ENCODE measurements at regions not wholly inside any gene's neighbourhood (a gene's known extent, or its start where the extent isn't known, plus 50 kb on each side); places are given as distances from the start of the nearest gene placed in this dataset.

- DNase-seq (ENCODE audit: low read depth in 2 of 3, low spot score in 2 of 3) = no peak
Measured at GRCh38 chr16:73771196-73772064, 525.2 kb upstream of the PSMD7 start.

- no peak for DNase-seq (ENCODE audit: low read depth in 2 of 3, low spot score in 2 of 3)
Measured at GRCh38 chr16:73768786-73769203, 527.8 kb upstream of the PSMD7 start.

GRCh38 chr16:73764321-73764720, 532.3 kb upstream of the PSMD7 start:
- no peak for DNase-seq (ENCODE audit: low read depth in 2 of 3, low spot score in 2 of 3)

GRCh38 chr16:73756289-73757178, 540.1 kb upstream of the PSMD7 start:
- DNase-seq (ENCODE audit: low read depth in 2 of 3, low spot score in 2 of 3) = no peak

GRCh38 chr16:73753931-73754330, 542.7 kb upstream of the PSMD7 start:
- DNase-seq (ENCODE audit: low read depth in 2 of 3, low spot score in 2 of 3) = no peak

- no peak for DNase-seq (ENCODE audit: low read depth in 2 of 3, low spot score in 2 of 3)
Measured at GRCh38 chr16:73750639-73751038, 546.0 kb upstream of the PSMD7 start.

GRCh38 chr16:73747328-73747727, 549.3 kb upstream of the PSMD7 start:
- DNase-seq (ENCODE audit: low read depth in 2 of 3, low spot score in 2 of 3) = no peak

GRCh38 chr16:73746554-73746953, 550.1 kb upstream of the PSMD7 start:
- DNase-seq (ENCODE audit: low read depth in 2 of 3, low spot score in 2 of 3) = no peak

- DNase-seq (ENCODE audit: low read depth in 2 of 3, low spot score in 2 of 3) = no peak
Measured at GRCh38 chr16:73743665-73744496, 552.7 kb upstream of the PSMD7 start.

GRCh38 chr16:73739049-73739769, 557.4 kb upstream of the PSMD7 start:
- no peak for DNase-seq (ENCODE audit: low read depth in 2 of 3, low spot score in 2 of 3)

- no peak for DNase-seq (ENCODE audit: low read depth in 2 of 3, low spot score in 2 of 3)
Measured at GRCh38 chr16:73738266-73738665, 558.3 kb upstream of the PSMD7 start.

- no peak for DNase-seq (ENCODE audit: low read depth in 2 of 3, low spot score in 2 of 3)
Measured at GRCh38 chr16:73737637-73738036, 559.0 kb upstream of the PSMD7 start.

GRCh38 chr16:73735954-73736353, 560.7 kb upstream of the PSMD7 start:
- DNase-seq (ENCODE audit: low read depth in 2 of 3, low spot score in 2 of 3) = no peak

GRCh38 chr16:73735018-73735417, 561.6 kb upstream of the PSMD7 start:
- no peak for DNase-seq (ENCODE audit: low read depth in 2 of 3, low spot score in 2 of 3)

- no peak for DNase-seq (ENCODE audit: low read depth in 2 of 3, low spot score in 2 of 3)
Measured at GRCh38 chr16:73732681-73733080, 563.9 kb upstream of the PSMD7 start.

- DNase-seq (ENCODE audit: low read depth in 2 of 3, low spot score in 2 of 3) = no peak
Measured at GRCh38 chr16:73732143-73732542, 564.5 kb upstream of the PSMD7 start.

GRCh38 chr16:73730481-73731090, 566.0 kb upstream of the PSMD7 start:
- no peak for DNase-seq (ENCODE audit: low read depth in 2 of 3, low spot score in 2 of 3)

- DNase-seq (ENCODE audit: low read depth in 2 of 3, low spot score in 2 of 3) = no peak
Measured at GRCh38 chr16:73725156-73725555, 571.5 kb upstream of the PSMD7 start.

GRCh38 chr16:73724503-73724902, 572.1 kb upstream of the PSMD7 start:
- no peak for DNase-seq (ENCODE audit: low read depth in 2 of 3, low spot score in 2 of 3)
